ENCODE measurements at regions not wholly inside any gene's neighbourhood (a gene's known extent, or its start where the extent isn't known, plus 50 kb on each side); places are given as distances from the start of the nearest gene placed in this dataset.
A peak's percentile ranks its signal among the peaks of the same experiment; 100 is the strongest.

GRCh38 chr9:79353856-79354520 is 217.8 kb upstream of the TLE4 start:
- 39% methylated on average over 2 of the region's 2 CpGs for WGBS (ENCODE audit: missing lambda C conversion rate)
- H3K27ac ChIP-seq: peak overlapping the region in 1 of 2 experiments; percentile 36; a peak in 1 of 6 replicates
- ATAC-seq: peak in 1 of 2 experiments; percentile 50; a peak in 1 of 6 replicates

GRCh38 chr9:79357194-79357593 is 214.6 kb upstream of the TLE4 start:
- TF ChIP-seq FOXS1 (CRISPR knock-in tag; IDR thresholded peaks at IDR 0.05) (no peak), CBX2 (IDR thresholded peaks at IDR 0.05; ENCODE audit: borderline replicate concordance, low read depth) (no peak), RCOR1 (IDR thresholded peaks at IDR 0.05; ENCODE audit: low read depth, low read length) (no peak)
- no peak for FAIRE-seq
- Histone ChIP-seq H3K4me3 (no peak overlapping the region), H3K9me3 (no peaks in the 10 kb centered on the region), H3K4me2 (no peak overlapping the region), H3K27ac (no peak overlapping the region), H3K4me1 (peaks cover 33% of the 10 kb centered on the region)
- POLR2A ChIA-PET: no interaction called here
- CTCF ChIA-PET: interaction anchor here (1.5 kb wide), 1 partner anchor 59 kb away, joined by 3 read pairs; no protein-coding TSS in a partner anchor
- no peak for ATAC-seq
- WGBS (ENCODE audit: missing lambda C conversion rate): 86% methylated on average over 5 of the region's 5 CpGs
- DNase-seq (ENCODE audit: low read depth in 1 of 2, low spot score in 1 of 2): no peak

More at GRCh38 chr9:79353856-79354520, 217.8 kb upstream of the TLE4 start:
- peak overlapping the region; percentile 32; the same call in 2 of the 3 replicates for H3K4me2 ChIP-seq
- H3K9me3 ChIP-seq: no peaks in the 10 kb centered on the region
- H3K4me1 ChIP-seq: peaks cover 14% of the 10 kb centered on the region
- DNase-seq (ENCODE audit: low read depth in 1 of 2, low spot score in 1 of 2) (peak; percentile 5 to 27), FAIRE-seq (no peak)
- H3K4me3 ChIP-seq: no peak overlapping the region
- ChIA-PET CTCF (interaction anchor here (0.6 kb wide), 1 partner anchor 276 kb away, joined by 3 read pairs; no protein-coding TSS in a partner anchor), POLR2A (no interaction called here)
- no peak for TF ChIP-seq FOSL2 (IDR thresholded peaks at IDR 0.05)
- peak; percentile 55 for TF ChIP-seq FOSL2 (CRISPR knock-in tag; IDR thresholded peaks at IDR 0.05)
- no peak for TF ChIP-seq CBX2 (IDR thresholded peaks at IDR 0.05; ENCODE audit: borderline replicate concordance, low read depth)
- no peak for TF ChIP-seq CBX8 (IDR thresholded peaks at IDR 0.05)
- peak; percentile 26; the same call in 1 of the 2 replicates for TF ChIP-seq ZC3H11A (IDR thresholded peaks at IDR 0.05)
- no peak for TF ChIP-seq MAX (IDR thresholded peaks at IDR 0.05)
- TF ChIP-seq EHMT2 (IDR thresholded peaks at IDR 0.05; ENCODE audit: low read depth): no peak

GRCh38 chr9:79357616-79358015 is 214.1 kb upstream of the TLE4 start:
- no peak overlapping the region for H3K4me2 ChIP-seq
- H3K4me1 ChIP-seq: peaks cover 37% of the 10 kb centered on the region
- H3K27ac ChIP-seq: no peak overlapping the region
- TF ChIP-seq KDM1A (IDR thresholded peaks at IDR 0.05; ENCODE audit: low read depth): no peak
- TF ChIP-seq CBX8 (IDR thresholded peaks at IDR 0.05): no peak
- no peak for TF ChIP-seq MYC (IDR thresholded peaks at IDR 0.05; ENCODE audit: borderline replicate concordance, low read length)
- no peak for TF ChIP-seq BHLHE40 (IDR thresholded peaks at IDR 0.05; ENCODE audit: low read depth, low read length)
- no peak for TF ChIP-seq ZFP36 (IDR thresholded peaks at IDR 0.05; ENCODE audit: borderline replicate concordance, partially characterized antibody)
- TF ChIP-seq CEBPB (IDR thresholded peaks at IDR 0.05): no peak
- TF ChIP-seq CTCF (IDR thresholded peaks at IDR 0.05): no peak
- DNase-seq (ENCODE audit: low read depth in 1 of 2, low spot score in 1 of 2) (no peak), FAIRE-seq (no peak), ATAC-seq (no peak)
- POLR2A ChIA-PET: no interaction called here
- 92% methylated on average over 6 of the region's 6 CpGs for WGBS (ENCODE audit: missing lambda C conversion rate)
- CTCF ChIA-PET: interaction anchor here (1.5 kb wide), 1 partner anchor 59 kb away, joined by 3 read pairs; no protein-coding TSS in a partner anchor
- H3K9me3 ChIP-seq: no peaks in the 10 kb centered on the region
- H3K4me3 ChIP-seq: no peak overlapping the region

GRCh38 chr9:79360387-79361347 is 211.1 kb upstream of the TLE4 start:
- CTCF ChIA-PET: interaction anchor here (0.8 to 2.1 kb wide), 4 partner anchors 11 to 995 kb away, joined by 3 to 6 read pairs (median 4); no protein-coding TSS in a partner anchor
- no peaks in the 10 kb centered on the region for H3K9me3 ChIP-seq
- POLR2A ChIA-PET: interaction anchor here (1.1 kb wide), 1 partner anchor 210 kb away, joined by 7 read pairs; no protein-coding TSS in a partner anchor
- peak overlapping the region; percentile 64 to 81; a peak in 5 of 6 replicates for H3K27ac ChIP-seq
- 64% methylated on average over 5 of the region's 5 CpGs for WGBS (ENCODE audit: missing lambda C conversion rate)
- no peak for ATAC-seq
- H3K4me1 ChIP-seq: peaks cover 28% of the 10 kb centered on the region
- H3K4me3 ChIP-seq: no peak overlapping the region
- peak overlapping the region; percentile 77 for H3K4me2 ChIP-seq
- TF ChIP-seq SREBF2 (IDR thresholded peaks at IDR 0.05): no peak
- TF ChIP-seq GATA3 (IDR thresholded peaks at IDR 0.05; ENCODE audit: borderline replicate concordance): peak; percentile 62; the same call in 1 of the 2 replicates
- peak in 1 of 2 experiments; percentile 6 for DNase-seq (ENCODE audit: low read depth in 1 of 2, low spot score in 1 of 2)
- no peak for FAIRE-seq
